Adrenal gland (tissue), 9 donors: ENCODE measurements at regions not wholly inside any gene's neighbourhood (a gene's known extent, or its start where the extent isn't known, plus 50 kb on each side); places are given as distances from the start of the nearest gene placed in this dataset.

Experiments used
- DNase-seq, 7 donors: peaks; one replicate each; pipeline ENCODE4 v3.0.0-alpha.2; 2019 to 2020
- H3K27ac ChIP-seq, 5 donors: fragments of 200-600 bp; sonication (generic) in 4 of 5; 1 replicate in 3 of 5; 2 replicates in 2 of 5; pipeline versions ENCODE4 v1.5.1 to v1.8.0; 2016 to 2020; ENCODE audit warnings: mild to moderate bottlenecking in 1 of 5
- H3K27me3 ChIP-seq: fragments of 200-600 bp; 2 replicates; pipeline ENCODE4 v1.8.0; 2021
- H3K36me3 ChIP-seq, 2 donors: fragments of 200-600 bp; replicated peaks in 1 of 2; 1 replicate in 1 of 2; 2 replicates in 1 of 2; pipeline versions ENCODE4 v1.5.1 to v1.8.0; 2018 to 2022
- H3K4me1 ChIP-seq, 2 donors: fragments of 200-600 bp; replicated peaks in 1 of 2; 1 replicate in 1 of 2; 2 replicates in 1 of 2; pipeline versions ENCODE4 v1.5.1 to v1.8.0; 2018 to 2021
- H3K4me3 ChIP-seq, 4 donors: fragments of 200-600 bp; sonication (generic) in 3 of 4; one replicate each; pipeline ENCODE4 v1.5.1; 2016 to 2018
- H3K9me3 ChIP-seq, 3 donors: fragments of 200-600 bp; sonication (generic) in 1 of 3; replicated peaks in 1 of 3; 1 replicate in 2 of 3; 2 replicates in 1 of 3; pipeline versions ENCODE4 v1.5.1 to v1.8.0; 2016 to 2021
- CTCF ChIP-seq, 6 experiments: fragments of 450-650 bp in 4 of 6; fragments of 200-600 bp in 2 of 6; sonication (generic) in 1 of 6; IDR thresholded peaks; 1 replicate in 5 of 6; 2 replicates in 1 of 6; pipeline versions ENCODE4 v1.5.1 to v1.8.0; 2016 to 2021; ENCODE audit warnings: antibody characterized with exemption in 6 of 6, mild to moderate bottlenecking in 2 of 6, moderate library complexity in 1 of 6
- POLR2A ChIP-seq, 2 donors: fragments of 450-650 bp; IDR thresholded peaks; one replicate each; pipeline ENCODE4 v1.6.1; 2017; ENCODE audit warnings: antibody characterized with exemption in 2 of 2, mild to moderate bottlenecking in 2 of 2, moderate library complexity in 1 of 2
- WGBS, 4 donors: extraction: QIAGEN DNeasy Blood & Tissue Kit in 2 of 4; methylation state at CpG; one replicate each; pipeline versions ENCODE4 v1.1.5 to v1.1.7; 2013 to 2017; 5-methylcytosine and 5-hydroxymethylcytosine counted together
- intact Hi-C, 2 donors: fragments of 100-400 bp; cut with DNase I; formaldehyde crosslinking; loops; one replicate each; pipeline versions ENCODE4 v1.14.1 to v1.15.0; 2022 to 2023
- donor health status: healthy with polysubstance abuse.
- donor health status: Bipolar disorder and iron deficiency.
- donor health status: DM: yes; HTN: yes; CAD: no.
- donor health status: DM: no; HTN: no; CAD: no.
- donor health status: DM: no; HTN: no; CAD: no.

- intact Hi-C loops: no loop called here
- H3K4me3 ChIP-seq: no peak overlapping the region
- TF ChIP-seq POLR2A (IDR thresholded peaks at IDR 0.05) (no peak), CTCF (IDR thresholded peaks at IDR 0.05) (no peak)
- DNase-seq: no peak
- no peaks in the 10 kb centered on the region for H3K36me3 ChIP-seq
- H3K9me3 ChIP-seq: no peaks in the 10 kb centered on the region
- 72 to 88% (median 84%) methylated on average over 3 of the region's 3 CpGs for WGBS, 4 donors
- no peak overlapping the region for H3K27ac ChIP-seq
- H3K4me1 ChIP-seq: no peaks in the 10 kb centered on the region
- no peaks in the 10 kb centered on the region for H3K27me3 ChIP-seq
Observed at GRCh38 chr7:22909917-22910316, 87.3 kb upstream of the TOMM7 start.

- 94 to 97% (median 96%) methylated on average over 3 of the region's 3 CpGs for WGBS, 4 donors
- Histone ChIP-seq H3K4me3 (no peak overlapping the region), H3K36me3 (no peaks in the 10 kb centered on the region), H3K27ac (no peak overlapping the region), H3K4me1 (no peaks in the 10 kb centered on the region), H3K27me3 (no peaks in the 10 kb centered on the region), H3K9me3 (peaks cover 0 to 6% (median 0%) of the 10 kb centered on the region in 3 donors)
- intact Hi-C loops: no loop called here
- DNase-seq: no peak
- TF ChIP-seq CTCF (IDR thresholded peaks at IDR 0.05) (no peak), POLR2A (IDR thresholded peaks at IDR 0.05) (no peak)
Observed at GRCh38 chr7:22907805-22908204, 85.2 kb upstream of the TOMM7 start.

GRCh38 chr7:22900784-22901183, 78.1 kb upstream of the TOMM7 start:
- peaks cover 0 to 17% (median 0%) of the 10 kb centered on the region in 3 donors for H3K9me3 ChIP-seq
- H3K27ac ChIP-seq: no peak overlapping the region
- TF ChIP-seq CTCF (IDR thresholded peaks at IDR 0.05) (no peak), POLR2A (IDR thresholded peaks at IDR 0.05) (no peak)
- DNase-seq: no peak
- H3K4me3 ChIP-seq: no peak overlapping the region
- WGBS, 4 donors: 82 to 90% (median 83%) methylated on average over 2 of the region's 2 CpGs
- no peaks in the 10 kb centered on the region for H3K27me3 ChIP-seq
- no peaks in the 10 kb centered on the region for H3K4me1 ChIP-seq
- no peaks in the 10 kb centered on the region for H3K36me3 ChIP-seq
- intact Hi-C loops: no loop called here

- no peaks in the 10 kb centered on the region for H3K27me3 ChIP-seq
- TF ChIP-seq CTCF (IDR thresholded peaks at IDR 0.05) (no peak), POLR2A (IDR thresholded peaks at IDR 0.05) (no peak)
- H3K4me1 ChIP-seq: no peaks in the 10 kb centered on the region
- intact Hi-C loops: no loop called here
- no peak for DNase-seq
- H3K9me3 ChIP-seq: peaks cover 0 to 17% (median 0%) of the 10 kb centered on the region in 3 donors
- WGBS, 4 donors: 45 to 73% (median 51%) methylated on average over 1 of the region's 1 CpG
- no peak overlapping the region for H3K4me3 ChIP-seq
- no peak overlapping the region for H3K27ac ChIP-seq
- no peaks in the 10 kb centered on the region for H3K36me3 ChIP-seq
Observed at GRCh38 chr7:22900101-22900500, 77.5 kb upstream of the TOMM7 start.
